NCI-H1417 treated with DMSO at 0.1 percent for 48 hours (cell line): ENCODE measurements at regions not wholly inside any gene's neighbourhood (a gene's known extent, or its start where the extent isn't known, plus 50 kb on each side); places are given as distances from the start of the nearest gene placed in this dataset.

Source experiments
- DNase-seq: peaks from one replicate; lab custom pipeline; 2025; lab: John Stamatoyannopoulos, UW

GRCh38 chr1:239886266-239886665, 205.4 kb upstream of the FMN2 start:
- DNase-seq, result no peak

GRCh38 chr1:239888639-239889038, 203.0 kb upstream of the FMN2 start:
- no peak for DNase-seq

- DNase-seq, result no peak
Observed at GRCh38 chr1:239891621-239892358, 199.9 kb upstream of the FMN2 start.

- no peak for DNase-seq
Observed at GRCh38 chr1:239892602-239893001, 199.1 kb upstream of the FMN2 start.

GRCh38 chr1:239893127-239893731, 198.5 kb upstream of the FMN2 start:
- DNase-seq, result no peak

- no peak for DNase-seq
Observed at GRCh38 chr1:239896569-239896968, 195.1 kb upstream of the FMN2 start.

- no peak for DNase-seq
Observed at GRCh38 chr1:239896980-239897379, 194.7 kb upstream of the FMN2 start.

GRCh38 chr1:239897458-239897857, 194.2 kb upstream of the FMN2 start:
- DNase-seq, result no peak

GRCh38 chr1:239898062-239898730, 193.5 kb upstream of the FMN2 start:
- peak; percentile 48 for DNase-seq

GRCh38 chr1:239899747-239900146, 191.9 kb upstream of the FMN2 start:
- DNase-seq, result no peak

- no peak for DNase-seq
Observed at GRCh38 chr1:239906394-239906793, 185.3 kb upstream of the FMN2 start.

- no peak for DNase-seq
Observed at GRCh38 chr1:239909898-239910297, 181.8 kb upstream of the FMN2 start.

GRCh38 chr1:239912471-239912870, 179.2 kb upstream of the FMN2 start:
- no peak for DNase-seq

- DNase-seq, result no peak
Observed at GRCh38 chr1:239913141-239913585, 178.5 kb upstream of the FMN2 start.

GRCh38 chr1:239914751-239915231, 176.9 kb upstream of the FMN2 start:
- DNase-seq, result no peak

- no peak for DNase-seq
Observed at GRCh38 chr1:239918634-239919033, 173.0 kb upstream of the FMN2 start.

GRCh38 chr1:239920214-239920613, 171.5 kb upstream of the FMN2 start:
- no peak for DNase-seq

GRCh38 chr1:239922778-239923522, 168.7 kb upstream of the FMN2 start:
- no peak for DNase-seq

- no peak for DNase-seq
Observed at GRCh38 chr1:239924741-239925350, 166.8 kb upstream of the FMN2 start.

- DNase-seq, result no peak
Observed at GRCh38 chr1:239926184-239926583, 165.5 kb upstream of the FMN2 start.

- DNase-seq, result no peak
Observed at GRCh38 chr1:239929317-239929716, 162.4 kb upstream of the FMN2 start.

- DNase-seq, result no peak
Observed at GRCh38 chr1:239930686-239931262, 160.9 kb upstream of the FMN2 start.
